PC-9 (cell line): ENCODE measurements at regions not wholly inside any gene's neighbourhood (a gene's known extent, or its start where the extent isn't known, plus 50 kb on each side); places are given as distances from the start of the nearest gene placed in this dataset.

Source experiments
- BruUV-seq: library from RNA; stranded (reverse); fragments of 400-500 nt; replicated peaks from 2 replicates; lab custom pipeline; 2021; lab: Mats Ljungman, UMichigan
- CTCF ChIA-PET: fragments of 300-600 bp; sonication (Branson Sonifier 250); formaldehyde crosslinking; loops from one replicate; lab custom pipeline; 2022; ENCODE audit warnings: antibody characterized with exemption; lab: Charles Lee
- POLR2A ChIA-PET: fragments of 300-600 bp; sonication (Branson Sonifier 250); formaldehyde crosslinking; loops from one replicate; lab custom pipeline; 2022; ENCODE audit warnings: antibody characterized with exemption; ENCODE audit not compliant: unreplicated experiment; lab: Charles Lee
- DNase-seq, 2 experiments: peaks; one replicate each; pipeline versions ENCODE4 v3.0.0 to v3.0.0-alpha.2; 2015 to 2022; ENCODE audit warnings: mixed read lengths in 1 of 2
- H2AFZ ChIP-seq: fragments of 200-600 bp; sonication (generic); 2 replicates; pipeline ENCODE4 v1.8.1; 2017; ENCODE audit warnings: antibody characterized with exemption
- H3F3A ChIP-seq: fragments of 200-600 bp; sonication (generic); 2 replicates; pipeline ENCODE4 v1.8.1; 2017; ENCODE audit warnings: antibody characterized with exemption, mild to moderate bottlenecking, low read depth; ENCODE audit not compliant: insufficient read depth
- H3K27ac ChIP-seq: fragments of 200-600 bp; sonication (generic); 2 replicates; pipeline ENCODE4 v1.6.1; 2016; ENCODE audit warnings: mixed run types
- H3K27me3 ChIP-seq: fragments of 200-600 bp; sonication (generic); 2 replicates; pipeline ENCODE4 v1.6.1; 2016; ENCODE audit warnings: low read depth, mixed run types; ENCODE audit not compliant: insufficient read depth
- H3K36me3 ChIP-seq: fragments of 200-600 bp; sonication (generic); 2 replicates; pipeline ENCODE4 v1.6.1; 2016; ENCODE audit warnings: low read depth, mixed run types
- H3K4me1 ChIP-seq: fragments of 200-600 bp; sonication (generic); replicated peaks from 2 replicates; pipeline ENCODE4 v1.6.1; 2016; ENCODE audit warnings: mixed run types; ENCODE audit not compliant: insufficient read depth
- H3K4me2 ChIP-seq: fragments of 200-600 bp; sonication (generic); 2 replicates; pipeline ENCODE4 v1.6.1; 2017; ENCODE audit warnings: mixed run types
- H3K4me3 ChIP-seq: fragments of 200-600 bp; sonication (generic); 2 replicates; pipeline ENCODE4 v1.6.1; 2016; ENCODE audit warnings: mixed run types
- H3K79me2 ChIP-seq: fragments of 200-600 bp; sonication (generic); 2 replicates; pipeline ENCODE4 v1.6.1; 2017; ENCODE audit warnings: low read depth, mixed run types
- H3K9me2 ChIP-seq: fragments of 200-600 bp; sonication (generic); 2 replicates; pipeline ENCODE4 v1.8.1; 2017; ENCODE audit warnings: mild to moderate bottlenecking; ENCODE audit not compliant: insufficient read depth
- H3K9me3 ChIP-seq: fragments of 200-600 bp; sonication (generic); 2 replicates; pipeline ENCODE4 v1.8.1; 2016; ENCODE audit warnings: low read depth; ENCODE audit not compliant: insufficient read depth
- H4K20me1 ChIP-seq: fragments of 200-600 bp; sonication (generic); 2 replicates; pipeline ENCODE4 v1.8.1; 2017; ENCODE audit not compliant: insufficient read depth
- CTCF ChIP-seq: fragments of 200-600 bp; sonication (generic); conservative IDR thresholded peaks from 2 replicates; pipeline ENCODE4 v1.6.1; 2017; ENCODE audit warnings: mixed run types, antibody characterized with exemption, mild to moderate bottlenecking, moderate library complexity
- EZH2 ChIP-seq: fragments of 200-600 bp; sonication (generic); IDR thresholded peaks from 2 replicates; pipeline ENCODE4 v1.8.0; 2017; ENCODE audit warnings: antibody characterized with exemption, low read depth
- intact Hi-C: fragments of 100-400 bp; cut with micrococcal nuclease; formaldehyde crosslinking; loops from one replicate; pipeline ENCODE4 v1.10.0; 2022; ENCODE audit not compliant: unreplicated experiment

GRCh38 chr10:3333426-3333825, 160.8 kb upstream of the PITRM1 start:
- Histone ChIP-seq H3K27me3 (no peaks in the 10 kb centered on the region), H4K20me1 (no peaks in the 10 kb centered on the region), H3K4me2 (no peak overlapping the region), H3K27ac (no peak overlapping the region), H3K9me3 (no peaks in the 10 kb centered on the region), H3K4me1 (no peaks in the 10 kb centered on the region), H3K9me2 (no peaks in the 10 kb centered on the region), H3K36me3 (no peaks in the 10 kb centered on the region), H3K4me3 (no peak overlapping the region), H2AFZ (no peak overlapping the region), H3F3A (no peaks in the 10 kb centered on the region), H3K79me2 (no peaks in the 10 kb centered on the region)
- CTCF ChIA-PET = no interaction called here
- intact Hi-C loops = no loop called here
- TF ChIP-seq CTCF = no peak
- no peak for TF ChIP-seq EZH2
- no TSS peak for BruUV-seq
- DNase-seq = no peak
- POLR2A ChIA-PET = no interaction called here

- TF ChIP-seq CTCF (no peak), EZH2 (no peak)
- no peak overlapping the region for H3K4me2 ChIP-seq
- no peaks in the 10 kb centered on the region for H3F3A ChIP-seq
- H3K4me3 ChIP-seq = no peak overlapping the region
- no peaks in the 10 kb centered on the region for H3K79me2 ChIP-seq
- intact Hi-C loops = no loop called here
- H3K27me3 ChIP-seq = no peaks in the 10 kb centered on the region
- POLR2A ChIA-PET = no interaction called here
- H3K9me2 ChIP-seq = no peaks in the 10 kb centered on the region
- H3K36me3 ChIP-seq = no peaks in the 10 kb centered on the region
- CTCF ChIA-PET = no interaction called here
- no peak for DNase-seq
- no peaks in the 10 kb centered on the region for H4K20me1 ChIP-seq
- H3K4me1 ChIP-seq = no peaks in the 10 kb centered on the region
- no peak overlapping the region for H3K27ac ChIP-seq
- BruUV-seq = no TSS peak
- no peaks in the 10 kb centered on the region for H3K9me3 ChIP-seq
- no peak overlapping the region for H2AFZ ChIP-seq
These were observed 159.2 kb upstream of the PITRM1 start for GRCh38 chr10:3331690-3332230.

GRCh38 chr10:3331187-3331586, 158.6 kb upstream of the PITRM1 start:
- Histone ChIP-seq H4K20me1 (no peaks in the 10 kb centered on the region), H3K9me3 (no peaks in the 10 kb centered on the region), H3K27me3 (no peaks in the 10 kb centered on the region), H3K4me3 (no peak overlapping the region), H3K4me1 (no peaks in the 10 kb centered on the region), H2AFZ (no peak overlapping the region), H3K36me3 (no peaks in the 10 kb centered on the region), H3K79me2 (no peaks in the 10 kb centered on the region), H3K27ac (no peak overlapping the region), H3F3A (no peaks in the 10 kb centered on the region), H3K4me2 (no peak overlapping the region), H3K9me2 (no peaks in the 10 kb centered on the region)
- BruUV-seq = no TSS peak
- ChIA-PET POLR2A (no interaction called here), CTCF (no interaction called here)
- intact Hi-C loops = no loop called here
- no peak for DNase-seq
- TF ChIP-seq EZH2 = no peak
- TF ChIP-seq CTCF = no peak
